CD4-positive, alpha-beta T cell (primary cell): ENCODE measurements at regions not wholly inside any gene's neighbourhood (a gene's known extent, or its start where the extent isn't known, plus 50 kb on each side); places are given as distances from the start of the nearest gene placed in this dataset.

ENCODE experiments used
- ATAC-seq: fragments of 200-7000 bp; cut with Tn5 transposase; one replicate; pipeline ENCODE4 v1.10.0; 2022; ENCODE audit warnings: mild to moderate bottlenecking; ENCODE audit not compliant: poor library complexity
- CTCF ChIA-PET: fragments of 350-600 bp; sonication (Branson Sonifier 250); formaldehyde crosslinking; loops from one replicate; lab custom pipeline; 2021; ENCODE audit warnings: antibody characterized with exemption, inconsistent platforms; lab: Charles Lee
- POLR2A ChIA-PET: fragments of 350-600 bp; sonication (Branson Sonifier 250); formaldehyde crosslinking; loops from one replicate; lab custom pipeline; 2021; ENCODE audit warnings: antibody characterized with exemption, inconsistent platforms; lab: Charles Lee
- DNase-seq, 14 experiments: peaks; one replicate each; pipeline ENCODE4 v3.0.0-alpha.2; 2013 to 2020; ENCODE audit warnings: mixed read lengths in 2 of 14
- H3K27ac ChIP-seq, 2 donors: one replicate each; pipeline versions ENCODE4 v1.5.1 to v1.7.0; 2013; ENCODE audit warnings: low read length in 2 of 2, low read depth in 1 of 2, mild to moderate bottlenecking in 1 of 2
- H3K27me3 ChIP-seq, 2 experiments: 1 replicate in 1 of 2; 2 replicates in 1 of 2; pipeline versions ENCODE4 v1.6.1 to v1.7.0; 2013; ENCODE audit warnings: low read length in 2 of 2, control low read depth in 1 of 2, mild to moderate bottlenecking in 1 of 2, moderate library complexity in 1 of 2; ENCODE audit not compliant: insufficient read depth in 2 of 2, control insufficient read depth in 1 of 2
- H3K36me3 ChIP-seq: one replicate; pipeline ENCODE4 v1.6.1; 2013; ENCODE audit warnings: low read length, control low read depth; ENCODE audit not compliant: insufficient read depth
- H3K4me1 ChIP-seq: one replicate; pipeline ENCODE4 v1.6.1; 2013; ENCODE audit warnings: low read length, control low read depth; ENCODE audit not compliant: insufficient read depth
- H3K4me3 ChIP-seq: one replicate; pipeline ENCODE4 v1.5.1; 2013; ENCODE audit warnings: mild to moderate bottlenecking, low read length, moderate library complexity
- H3K9me3 ChIP-seq, 2 experiments: 1 replicate in 1 of 2; 2 replicates in 1 of 2; pipeline versions ENCODE4 v1.6.1 to v1.7.0; 2013; ENCODE audit warnings: low read length in 2 of 2, mild to moderate bottlenecking in 2 of 2, control low read depth in 1 of 2, moderate library complexity in 1 of 2; ENCODE audit not compliant: control insufficient read depth in 1 of 2, insufficient read depth in 1 of 2
- H3K27ac Mint-ChIP-seq: one replicate; pipeline ENCODE4 v1.8.0; 2020; ENCODE audit warnings: mixed read lengths
- H3K27me3 Mint-ChIP-seq: one replicate; pipeline ENCODE4 v1.8.0; 2021; ENCODE audit warnings: mixed read lengths
- H3K36me3 Mint-ChIP-seq: one replicate; pipeline ENCODE4 v1.8.0; 2021; ENCODE audit warnings: low read depth, mixed read lengths
- H3K4me1 Mint-ChIP-seq: one replicate; pipeline ENCODE4 v1.8.0; 2021; ENCODE audit warnings: low read depth, mixed read lengths
- H3K4me3 Mint-ChIP-seq: one replicate; pipeline ENCODE4 v1.8.0; 2020; ENCODE audit warnings: mild to moderate bottlenecking, mixed read lengths
- H3K9me3 Mint-ChIP-seq: one replicate; pipeline ENCODE4 v1.8.0; 2020; ENCODE audit warnings: mixed read lengths
- intact Hi-C, 2 experiments: fragments of 100-400 bp; cut with DNase I in 1 of 2; cut with micrococcal nuclease in 1 of 2; formaldehyde crosslinking; loops; one replicate each; pipeline versions ENCODE4 v1.15.1 to v1.9.0; 2023 to 2025; cut with DNase I, micrococcal nuclease
- TF ChIP-seq, protein P1 (sequence below): fragments of 200-600 bp; IDR thresholded peaks from one replicate; pipeline ENCODE4 v1.8.0; 2022; ENCODE audit warnings: antibody characterized with exemption, mild to moderate bottlenecking

DNA sequence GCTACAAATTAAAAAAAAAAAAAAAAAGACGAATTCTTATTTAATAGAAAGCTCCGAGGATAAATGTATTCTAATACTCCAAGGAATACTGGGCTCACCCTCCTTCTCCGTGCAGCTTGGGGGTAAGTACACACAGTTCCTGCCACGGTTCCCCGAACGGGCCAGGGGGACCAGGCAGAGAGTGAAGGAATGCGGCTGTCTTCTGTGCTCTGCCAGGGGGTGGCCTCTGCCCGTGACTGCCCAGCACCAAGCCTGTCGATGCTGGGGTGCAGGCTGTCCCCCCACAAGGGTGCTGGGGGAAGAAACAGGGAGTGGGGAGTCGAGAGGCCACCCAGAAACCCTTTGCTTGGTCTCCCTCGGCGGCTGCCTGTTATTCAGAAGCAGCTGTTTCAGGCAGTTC, 410.1 kb upstream of the IRX1 start:
- Mint-ChIP-seq H3K9me3 (no peaks in the 10 kb centered on the region), H3K27ac (no peak overlapping the region), H3K4me3 (no peak overlapping the region), H3K27me3 (no peaks in the 10 kb centered on the region), H3K36me3 (no peaks in the 10 kb centered on the region), H3K4me1 (no peaks in the 10 kb centered on the region)
- POLR2A ChIA-PET, result no interaction called here
- DNase-seq (no peak), ATAC-seq (no peak)
- Histone ChIP-seq H3K27ac (no peak overlapping the region), H3K27me3 (no peaks in the 10 kb centered on the region), H3K9me3 (peaks cover 0 to 16% of the 10 kb centered on the region in 2 experiments), H3K4me1 (no peaks in the 10 kb centered on the region), H3K4me3 (no peak overlapping the region), H3K36me3 (no peaks in the 10 kb centered on the region)
- intact Hi-C loops, result no loop called here
- CTCF ChIA-PET, result no interaction called here
- TF ChIP-seq, protein P1, sequence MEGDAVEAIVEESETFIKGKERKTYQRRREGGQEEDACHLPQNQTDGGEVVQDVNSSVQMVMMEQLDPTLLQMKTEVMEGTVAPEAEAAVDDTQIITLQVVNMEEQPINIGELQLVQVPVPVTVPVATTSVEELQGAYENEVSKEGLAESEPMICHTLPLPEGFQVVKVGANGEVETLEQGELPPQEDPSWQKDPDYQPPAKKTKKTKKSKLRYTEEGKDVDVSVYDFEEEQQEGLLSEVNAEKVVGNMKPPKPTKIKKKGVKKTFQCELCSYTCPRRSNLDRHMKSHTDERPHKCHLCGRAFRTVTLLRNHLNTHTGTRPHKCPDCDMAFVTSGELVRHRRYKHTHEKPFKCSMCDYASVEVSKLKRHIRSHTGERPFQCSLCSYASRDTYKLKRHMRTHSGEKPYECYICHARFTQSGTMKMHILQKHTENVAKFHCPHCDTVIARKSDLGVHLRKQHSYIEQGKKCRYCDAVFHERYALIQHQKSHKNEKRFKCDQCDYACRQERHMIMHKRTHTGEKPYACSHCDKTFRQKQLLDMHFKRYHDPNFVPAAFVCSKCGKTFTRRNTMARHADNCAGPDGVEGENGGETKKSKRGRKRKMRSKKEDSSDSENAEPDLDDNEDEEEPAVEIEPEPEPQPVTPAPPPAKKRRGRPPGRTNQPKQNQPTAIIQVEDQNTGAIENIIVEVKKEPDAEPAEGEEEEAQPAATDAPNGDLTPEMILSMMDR, result no peak

DNA sequence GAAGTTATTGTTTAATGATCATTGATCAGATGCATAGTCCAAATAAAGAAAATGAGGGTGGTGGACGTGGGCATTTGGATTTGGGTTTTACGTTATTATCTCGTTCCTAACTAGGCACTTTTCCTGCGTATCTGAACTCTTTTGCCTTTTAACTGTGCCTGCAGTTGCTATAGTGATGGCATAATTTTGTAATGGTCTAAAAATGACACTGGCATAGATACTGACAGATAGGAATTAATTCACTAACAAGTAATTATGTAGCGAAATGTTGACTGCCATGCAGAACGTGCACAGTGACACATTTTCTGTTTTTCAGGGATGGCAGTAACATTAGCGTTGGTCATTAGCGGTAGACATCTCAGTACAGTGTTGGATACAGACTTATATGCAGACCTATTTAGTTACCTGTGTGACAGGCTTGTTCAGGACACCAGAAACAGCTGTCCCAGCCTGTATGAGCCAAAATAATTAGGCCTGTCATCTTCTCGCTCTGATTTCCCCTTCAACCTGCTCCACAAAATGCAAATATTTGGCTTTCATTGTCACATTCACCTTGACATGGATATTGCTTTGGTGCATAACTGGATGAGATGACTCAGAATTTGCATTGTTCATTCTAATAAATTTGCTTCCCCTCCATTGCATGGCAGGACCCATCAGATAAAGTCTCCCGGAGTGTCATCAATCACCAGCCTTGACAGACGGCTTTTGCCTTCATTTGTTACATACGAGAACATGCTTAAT, 413.3 kb upstream of the IRX1 start:
- DNase-seq (no peak), ATAC-seq (no peak)
- intact Hi-C loops, result no loop called here
- peaks cover 0 to 21% of the 10 kb centered on the region in 2 experiments for H3K9me3 ChIP-seq
- no peak overlapping the region for H3K27ac ChIP-seq
- ChIA-PET POLR2A (no interaction called here), CTCF (no interaction called here)
- Mint-ChIP-seq H3K27ac (no peak overlapping the region), H3K9me3 (no peaks in the 10 kb centered on the region), H3K4me3 (no peak overlapping the region), H3K36me3 (no peaks in the 10 kb centered on the region), H3K27me3 (no peaks in the 10 kb centered on the region), H3K4me1 (no peaks in the 10 kb centered on the region)
- no peaks in the 10 kb centered on the region for H3K27me3 ChIP-seq
- TF ChIP-seq, protein P1, result no peak
- no peak overlapping the region for H3K4me3 ChIP-seq
- no peaks in the 10 kb centered on the region for H3K36me3 ChIP-seq
- no peaks in the 10 kb centered on the region for H3K4me1 ChIP-seq

DNA sequence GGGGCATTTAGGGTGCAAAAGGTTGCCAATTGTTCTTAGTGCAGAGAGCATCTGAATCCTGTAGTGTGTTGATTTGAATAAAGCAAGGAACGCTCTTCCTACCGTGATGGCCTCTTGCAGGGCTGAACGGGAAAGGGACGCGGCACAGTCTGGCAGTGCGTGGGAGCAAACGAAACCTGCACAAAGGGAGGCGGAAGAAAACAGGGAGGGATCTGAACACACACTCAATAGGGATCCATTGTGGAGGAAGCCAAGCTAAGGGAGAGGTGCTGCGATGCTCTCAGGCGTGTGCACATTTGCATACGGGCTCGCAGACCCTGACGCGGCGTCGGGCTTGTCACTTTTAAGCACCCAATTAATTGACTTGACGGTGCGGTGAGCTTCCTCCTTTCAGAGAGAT, 414.0 kb upstream of the IRX1 start:
- Mint-ChIP-seq H3K27me3 (no peaks in the 10 kb centered on the region), H3K27ac (no peak overlapping the region)

More for the DNA sequence above, 414.0 kb upstream of the IRX1 start:
- H3K27ac ChIP-seq, result no peak overlapping the region
- Mint-ChIP-seq H3K4me1 (no peaks in the 10 kb centered on the region), H3K36me3 (no peaks in the 10 kb centered on the region), H3K4me3 (no peak overlapping the region), H3K9me3 (no peaks in the 10 kb centered on the region)
- no peaks in the 10 kb centered on the region for H3K36me3 ChIP-seq
- H3K9me3 ChIP-seq, result peaks cover 0 to 23% of the 10 kb centered on the region in 2 experiments
- ATAC-seq (no peak), DNase-seq (no peak)
- ChIA-PET POLR2A (no interaction called here), CTCF (no interaction called here)
- H3K4me3 ChIP-seq, result no peak overlapping the region
- intact Hi-C loops, result no loop called here
- no peaks in the 10 kb centered on the region for H3K27me3 ChIP-seq
- TF ChIP-seq, protein P1, result no peak
- no peaks in the 10 kb centered on the region for H3K4me1 ChIP-seq
